Superior temporal gyrus (tissue), 1 donor: ENCODE measurements at regions not wholly inside any gene's neighbourhood (a gene's known extent, or its start where the extent isn't known, plus 50 kb on each side); places are given as distances from the start of the nearest gene placed in this dataset.
"Not testable (repeated sequence)": the region's sequence is repeated elsewhere in the genome, so short reads cannot be mapped to it uniquely, and the experiment has no call there.

Source experiments
- DNase-seq: peaks from one replicate; pipeline ENCODE4 v3.0.0-alpha.2; 2016; ENCODE audit errors: extremely low spot score

GRCh38 chr5:118478852-118479251 lies 509.5 kb downstream of the DTWD2 start:
- DNase-seq = no peak

- no peak for DNase-seq
Measured at GRCh38 chr5:118468085-118468484, 520.3 kb downstream of the DTWD2 start.

GRCh38 chr5:118467103-118467502 lies 521.2 kb downstream of the DTWD2 start:
- no peak for DNase-seq

GRCh38 chr5:118466418-118466817 lies 521.9 kb downstream of the DTWD2 start:
- DNase-seq = no peak

- DNase-seq = not testable (repeated sequence)
Measured at GRCh38 chr5:118462276-118462675, 526.1 kb downstream of the DTWD2 start.

GRCh38 chr5:118461436-118461835 lies 526.9 kb downstream of the DTWD2 start:
- DNase-seq = no peak

- DNase-seq = no peak
Measured at GRCh38 chr5:118459490-118459889, 528.9 kb downstream of the DTWD2 start.

GRCh38 chr5:118456085-118456484 lies 532.3 kb downstream of the DTWD2 start:
- DNase-seq = no peak

- DNase-seq = no peak
Measured at GRCh38 chr5:118451697-118452247, 536.6 kb downstream of the DTWD2 start.

GRCh38 chr5:118450554-118451332 lies 537.6 kb downstream of the DTWD2 start:
- no peak for DNase-seq

GRCh38 chr5:118447350-118447749 lies 541.0 kb downstream of the DTWD2 start:
- DNase-seq = no peak

GRCh38 chr5:118441956-118442355 lies 546.4 kb downstream of the DTWD2 start:
- no peak for DNase-seq

GRCh38 chr5:118441034-118441433 lies 547.3 kb downstream of the DTWD2 start:
- DNase-seq = no peak

GRCh38 chr5:118440496-118440895 lies 547.9 kb downstream of the DTWD2 start:
- DNase-seq = no peak

GRCh38 chr5:118439831-118440230 lies 548.5 kb downstream of the DTWD2 start:
- no peak for DNase-seq

- no peak for DNase-seq
Measured at GRCh38 chr5:118435131-118435530, 553.2 kb downstream of the DTWD2 start.

- DNase-seq = peak; percentile 38
Measured at GRCh38 chr5:118434522-118434921, 553.8 kb downstream of the DTWD2 start.

GRCh38 chr5:118430076-118430475 lies 558.3 kb downstream of the DTWD2 start:
- peak; percentile 65 for DNase-seq

- peak; percentile 48 for DNase-seq
Measured at GRCh38 chr5:118407958-118408357, 580.4 kb downstream of the DTWD2 start.

GRCh38 chr5:118405650-118406061 lies 582.7 kb downstream of the DTWD2 start:
- DNase-seq = no peak

GRCh38 chr5:118397236-118397635 lies 591.1 kb downstream of the DTWD2 start:
- DNase-seq = no peak

- DNase-seq = no peak
Measured at GRCh38 chr5:118392491-118392890, 595.9 kb downstream of the DTWD2 start.

GRCh38 chr5:118382931-118383330 lies 605.4 kb downstream of the DTWD2 start:
- DNase-seq = not testable (repeated sequence)

GRCh38 chr5:118379470-118379869 lies 608.9 kb downstream of the DTWD2 start:
- no peak for DNase-seq
